RCC 7860 (cell line): ENCODE measurements at regions not wholly inside any gene's neighbourhood (a gene's known extent, or its start where the extent isn't known, plus 50 kb on each side); places are given as distances from the start of the nearest gene placed in this dataset.
"Not testable (repeated sequence)": the region's sequence is repeated elsewhere in the genome, so short reads cannot be mapped to it uniquely, and the experiment has no call there.

Source experiments
- DNase-seq: peaks from one replicate; pipeline ENCODE4 v3.0.0-alpha.2; 2015; ENCODE audit warnings: low spot score
- FAIRE-seq: peaks from 2 replicates; lab custom pipeline; 2012; peaks lifted over from hg19 to GRCh38; lab: Jason Lieb, UNC

- FAIRE-seq, result no peak
- DNase-seq, result no peak
Measured at GRCh38 chr4:159632031-159632430, 529.2 kb downstream of the RAPGEF2 start.

GRCh38 chr4:159639671-159640323 lies 536.9 kb downstream of the RAPGEF2 start:
- DNase-seq, result peak; percentile 15
- no peak for FAIRE-seq

GRCh38 chr4:159649237-159649636 lies 546.4 kb downstream of the RAPGEF2 start:
- no peak for FAIRE-seq
- DNase-seq, result no peak

GRCh38 chr4:159652871-159653270 lies 550.0 kb downstream of the RAPGEF2 start:
- DNase-seq, result no peak
- no peak for FAIRE-seq

GRCh38 chr4:159655547-159655946 lies 552.7 kb downstream of the RAPGEF2 start:
- FAIRE-seq (peak; percentile 95), DNase-seq (peak; percentile 96)

GRCh38 chr4:159669094-159669493 lies 566.2 kb downstream of the RAPGEF2 start:
- DNase-seq, result no peak
- FAIRE-seq, result no peak

GRCh38 chr4:159673221-159673620 lies 570.3 kb downstream of the RAPGEF2 start:
- no peak for DNase-seq
- no peak for FAIRE-seq

GRCh38 chr4:159674241-159674640 lies 571.4 kb downstream of the RAPGEF2 start:
- no peak for DNase-seq
- FAIRE-seq, result no peak

- no peak for FAIRE-seq
- no peak for DNase-seq
Measured at GRCh38 chr4:159677521-159677920, 574.6 kb downstream of the RAPGEF2 start.

GRCh38 chr4:159682996-159683395 lies 580.1 kb downstream of the RAPGEF2 start:
- DNase-seq (no peak), FAIRE-seq (no peak)

GRCh38 chr4:159684061-159684460 lies 581.2 kb downstream of the RAPGEF2 start:
- DNase-seq (no peak), FAIRE-seq (no peak)

GRCh38 chr4:159685340-159686092 lies 582.6 kb downstream of the RAPGEF2 start:
- FAIRE-seq (no peak), DNase-seq (no peak)

- DNase-seq (no peak), FAIRE-seq (no peak)
Measured at GRCh38 chr4:159689526-159689925, 586.6 kb downstream of the RAPGEF2 start.

GRCh38 chr4:159697322-159698283 lies 594.7 kb downstream of the RAPGEF2 start:
- FAIRE-seq (no peak), DNase-seq (no peak)

GRCh38 chr4:159698336-159698735 lies 595.5 kb downstream of the RAPGEF2 start:
- DNase-seq, result no peak
- FAIRE-seq, result no peak

- no peak for FAIRE-seq
- no peak for DNase-seq
Measured at GRCh38 chr4:159702200-159702599, 599.3 kb downstream of the RAPGEF2 start.

GRCh38 chr4:159705334-159705733 lies 602.5 kb downstream of the RAPGEF2 start:
- no peak for FAIRE-seq

GRCh38 chr4:159706704-159707103 lies 603.8 kb downstream of the RAPGEF2 start:
- DNase-seq, result no peak
- no peak for FAIRE-seq

More at GRCh38 chr4:159705334-159705733, 602.5 kb downstream of the RAPGEF2 start:
- no peak for DNase-seq

GRCh38 chr4:159715180-159715579 lies 612.3 kb downstream of the RAPGEF2 start:
- FAIRE-seq, DNase-seq: not testable (repeated sequence)

- FAIRE-seq (no peak), DNase-seq (no peak)
Measured at GRCh38 chr4:159719531-159719930, 616.7 kb downstream of the RAPGEF2 start.

- FAIRE-seq (no peak), DNase-seq (no peak)
Measured at GRCh38 chr4:159722052-159722451, 619.2 kb downstream of the RAPGEF2 start.
